Prostate gland (tissue), 1 donor: ENCODE measurements at regions not wholly inside any gene's neighbourhood (a gene's known extent, or its start where the extent isn't known, plus 50 kb on each side); places are given as distances from the start of the nearest gene placed in this dataset.

Source experiments
- POLR2A ChIP-seq: fragments of 450-650 bp; IDR thresholded peaks from one replicate; pipeline ENCODE4 v1.6.1; 2016; ENCODE audit warnings: antibody characterized with exemption, mild to moderate bottlenecking
- POLR2AphosphoS5 ChIP-seq: sonication (generic); formaldehyde crosslinking; IDR thresholded peaks from one replicate; pipeline ENCODE4 v1.6.1; 2017; ENCODE audit warnings: antibody characterized with exemption

GRCh38 chr19:28505134-28505533, 707.8 kb downstream of the UQCRFS1 start:
- TF ChIP-seq POLR2A (no peak), POLR2AphosphoS5 (no peak)
